ENCODE measurements at regions not wholly inside any gene's neighbourhood (a gene's known extent, or its start where the extent isn't known, plus 50 kb on each side); places are given as distances from the start of the nearest gene placed in this dataset.

DNA sequence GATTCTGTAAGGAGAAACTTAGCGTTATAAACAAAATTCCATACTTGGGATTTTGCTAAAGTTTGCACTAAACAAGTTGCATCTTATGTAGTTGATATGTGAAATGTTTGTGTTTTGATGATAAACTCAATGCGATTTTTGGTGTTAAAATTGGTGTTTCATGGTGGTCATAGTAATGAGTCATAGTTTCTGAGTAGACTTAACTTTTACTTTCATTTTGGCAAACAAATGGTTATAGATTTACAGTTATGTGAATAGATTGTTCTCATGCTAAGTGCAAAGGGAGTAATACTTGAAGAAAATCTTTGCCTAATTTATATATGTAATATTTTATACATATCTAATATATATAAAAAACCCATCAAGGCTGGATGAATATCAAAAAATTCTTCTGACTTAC, 107.3 kb upstream of the ELAVL2 start:
- no peak for DNase-seq (ENCODE audit: low spot score)

DNA sequence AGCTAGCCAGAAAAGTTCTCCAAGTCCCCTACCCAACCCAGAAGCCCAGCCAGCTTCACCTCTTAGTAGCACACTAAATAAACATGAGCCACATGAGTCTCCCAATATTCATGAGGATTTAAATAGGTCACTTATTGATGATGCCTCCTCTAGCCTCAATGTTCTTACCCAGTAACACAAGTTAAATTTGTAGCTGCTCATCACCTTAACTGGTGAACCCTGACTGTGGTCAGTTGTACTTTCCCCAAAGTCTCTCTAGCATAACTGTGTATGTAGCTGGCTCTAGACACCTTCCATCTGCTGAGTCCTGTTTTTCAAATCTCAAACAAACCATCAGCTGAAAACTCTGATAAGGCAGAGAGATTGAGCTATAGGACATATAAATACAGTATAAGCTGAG, 100.3 kb upstream of the ELAVL2 start:
- no peak for DNase-seq (ENCODE audit: low spot score)

DNA sequence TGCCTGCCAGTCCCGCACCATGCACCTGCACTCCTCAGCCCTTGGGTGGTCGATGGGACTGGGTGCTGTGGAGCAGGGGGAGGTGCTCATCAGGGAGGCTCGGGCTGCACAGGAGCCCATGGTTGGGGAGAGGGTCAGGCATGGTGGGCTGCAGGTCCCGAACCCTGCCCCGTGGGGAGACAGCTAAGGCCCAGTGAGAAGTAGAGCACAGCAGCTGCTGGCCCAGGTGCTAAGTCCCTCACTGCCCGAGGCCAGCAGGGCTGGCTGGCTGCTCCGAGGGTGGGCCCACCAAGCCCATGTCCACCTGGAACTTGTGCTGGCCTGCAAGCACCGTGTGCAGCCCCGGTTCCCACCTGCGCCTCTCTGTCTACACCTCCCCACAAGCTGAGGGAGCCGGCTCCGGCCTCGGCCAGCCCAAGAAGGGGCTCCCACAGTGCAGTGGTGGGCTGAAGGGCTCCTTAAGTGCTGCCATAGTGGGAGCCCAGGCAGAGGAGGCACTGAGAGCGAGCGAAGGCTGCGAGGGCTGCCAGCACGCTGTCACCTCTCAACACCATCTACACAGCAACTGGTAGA, 88.5 kb upstream of the ELAVL2 start:
- no peak for DNase-seq (ENCODE audit: low spot score)

DNA sequence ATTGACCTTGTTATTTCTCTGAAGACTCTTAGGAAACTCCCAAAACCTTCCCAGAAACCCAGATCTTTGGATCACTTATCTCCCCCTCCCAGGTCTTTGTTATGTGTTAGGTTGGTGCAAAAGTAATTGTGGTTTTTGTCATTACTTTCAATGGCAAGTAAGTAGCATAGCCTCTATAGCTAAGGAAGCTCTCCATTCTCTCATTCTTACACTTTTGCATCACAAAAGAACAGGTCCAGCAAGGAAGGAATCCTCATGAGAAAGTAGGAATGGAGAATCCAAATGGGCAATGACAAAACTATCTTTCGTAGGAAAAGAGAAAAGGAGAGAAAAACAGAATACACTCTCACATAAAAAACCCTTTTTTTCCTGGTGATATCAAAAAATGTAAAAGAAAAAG, 81.3 kb upstream of the ELAVL2 start:
- DNase-seq (ENCODE audit: low spot score), result no peak

DNA sequence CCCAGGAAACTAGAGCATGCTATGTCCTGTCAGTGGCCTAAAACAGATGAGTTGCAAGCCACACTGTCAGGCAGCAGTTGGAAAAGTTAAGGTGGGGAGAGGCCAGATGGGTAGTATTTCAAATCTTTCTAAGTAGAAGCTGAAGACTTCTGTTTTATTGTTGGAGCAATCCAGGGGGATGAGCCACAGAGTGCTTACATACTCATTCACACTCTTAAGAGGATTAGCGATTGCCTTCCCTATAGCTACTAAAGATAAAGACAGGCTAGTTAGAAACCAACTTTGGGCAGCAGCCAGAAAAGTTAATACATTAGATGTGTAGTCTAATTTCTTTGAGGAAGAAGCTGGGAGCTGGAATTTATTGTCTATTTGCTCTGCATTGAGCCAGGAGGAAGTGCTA, 61.7 kb upstream of the ELAVL2 start:
- DNase-seq (ENCODE audit: low spot score), result no peak
